ENCODE measurements at regions not wholly inside any gene's neighbourhood (a gene's known extent, or its start where the extent isn't known, plus 50 kb on each side); places are given as distances from the start of the nearest gene placed in this dataset.

GRCh38 chr19:56917529-56917928, 77.0 kb upstream of the PEG3 start:
- no peak overlapping the region for H3K9ac ChIP-seq (ENCODE audit: insufficient read depth in 1 of 2, low read depth in 2 of 2, low read length in 2 of 2)
- BruUV-seq (replicated peaks): no TSS peak
- DNase-seq (ENCODE audit: extremely low read depth in 1 of 4, low spot score in 3 of 4): no peak
- H2AFZ ChIP-seq (ENCODE audit: low read depth, low read length): no peak overlapping the region
- POLR2A ChIA-PET: no interaction called here
- H3K27ac ChIP-seq (ENCODE audit: extremely low read depth, low read depth, low read length): no peak overlapping the region
- in situ Hi-C loops (cut with MboI): no loop called here
- WGBS (ENCODE audit: insufficient coverage, low coverage, missing lambda C conversion rate): 0% methylated on average over 6 of the region's 6 CpGs
- H3K9me3 ChIP-seq (replicated peaks; ENCODE audit: control insufficient read depth, insufficient read depth, low read depth, low read length): no peaks in the 10 kb centered on the region
- H3K4me1 ChIP-seq (replicated peaks in 1 of 2; ENCODE audit: control insufficient read depth in 2 of 2, insufficient read depth in 2 of 2, low read length in 2 of 2): no peaks in the 10 kb centered on the region
- FAIRE-seq: no peak
- intact Hi-C loops (cut with micrococcal nuclease): no loop called here
- no peaks in the 10 kb centered on the region for H3K36me3 ChIP-seq (ENCODE audit: control insufficient read depth, insufficient read depth, low read length)
- TF ChIP-seq SAP30 (IDR thresholded peaks at IDR 0.05; ENCODE audit: borderline replicate concordance, insufficient read depth, low read depth, low read length, poor library complexity, severe bottlenecking) (no peak), CTBP1 (IDR thresholded peaks at IDR 0.05; ENCODE audit: borderline replicate concordance) (no peak), STAT5B (CRISPR knock-in tag; IDR thresholded peaks at IDR 0.05) (no peak), CSDE1 (IDR thresholded peaks at IDR 0.05) (no peak), TAF15 (IDR thresholded peaks at IDR 0.05; ENCODE audit: low read depth, low read length) (no peak), USF1 (CRISPR knock-in tag; IDR thresholded peaks at IDR 0.05) (no peak), RB1 (IDR thresholded peaks at IDR 0.05; ENCODE audit: low read depth) (no peak), ETV6 (IDR thresholded peaks at IDR 0.05; ENCODE audit: borderline replicate concordance in 1 of 2, low read depth in 2 of 2, low read length in 1 of 2) (no peak), ETV6 (CRISPR knock-in tag; IDR thresholded peaks at IDR 0.05; ENCODE audit: borderline replicate concordance) (no peak), NUFIP1 (IDR thresholded peaks at IDR 0.05; ENCODE audit: partially characterized antibody) (no peak)
- TF ChIP-seq, protein P1, sequence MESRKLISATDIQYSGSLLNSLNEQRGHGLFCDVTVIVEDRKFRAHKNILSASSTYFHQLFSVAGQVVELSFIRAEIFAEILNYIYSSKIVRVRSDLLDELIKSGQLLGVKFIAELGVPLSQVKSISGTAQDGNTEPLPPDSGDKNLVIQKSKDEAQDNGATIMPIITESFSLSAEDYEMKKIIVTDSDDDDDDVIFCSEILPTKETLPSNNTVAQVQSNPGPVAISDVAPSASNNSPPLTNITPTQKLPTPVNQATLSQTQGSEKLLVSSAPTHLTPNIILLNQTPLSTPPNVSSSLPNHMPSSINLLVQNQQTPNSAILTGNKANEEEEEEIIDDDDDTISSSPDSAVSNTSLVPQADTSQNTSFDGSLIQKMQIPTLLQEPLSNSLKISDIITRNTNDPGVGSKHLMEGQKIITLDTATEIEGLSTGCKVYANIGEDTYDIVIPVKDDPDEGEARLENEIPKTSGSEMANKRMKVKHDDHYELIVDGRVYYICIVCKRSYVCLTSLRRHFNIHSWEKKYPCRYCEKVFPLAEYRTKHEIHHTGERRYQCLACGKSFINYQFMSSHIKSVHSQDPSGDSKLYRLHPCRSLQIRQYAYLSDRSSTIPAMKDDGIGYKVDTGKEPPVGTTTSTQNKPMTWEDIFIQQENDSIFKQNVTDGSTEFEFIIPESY (CRISPR knock-in tag; IDR thresholded peaks at IDR 0.05): no peak
- TF ChIP-seq, protein P2, sequence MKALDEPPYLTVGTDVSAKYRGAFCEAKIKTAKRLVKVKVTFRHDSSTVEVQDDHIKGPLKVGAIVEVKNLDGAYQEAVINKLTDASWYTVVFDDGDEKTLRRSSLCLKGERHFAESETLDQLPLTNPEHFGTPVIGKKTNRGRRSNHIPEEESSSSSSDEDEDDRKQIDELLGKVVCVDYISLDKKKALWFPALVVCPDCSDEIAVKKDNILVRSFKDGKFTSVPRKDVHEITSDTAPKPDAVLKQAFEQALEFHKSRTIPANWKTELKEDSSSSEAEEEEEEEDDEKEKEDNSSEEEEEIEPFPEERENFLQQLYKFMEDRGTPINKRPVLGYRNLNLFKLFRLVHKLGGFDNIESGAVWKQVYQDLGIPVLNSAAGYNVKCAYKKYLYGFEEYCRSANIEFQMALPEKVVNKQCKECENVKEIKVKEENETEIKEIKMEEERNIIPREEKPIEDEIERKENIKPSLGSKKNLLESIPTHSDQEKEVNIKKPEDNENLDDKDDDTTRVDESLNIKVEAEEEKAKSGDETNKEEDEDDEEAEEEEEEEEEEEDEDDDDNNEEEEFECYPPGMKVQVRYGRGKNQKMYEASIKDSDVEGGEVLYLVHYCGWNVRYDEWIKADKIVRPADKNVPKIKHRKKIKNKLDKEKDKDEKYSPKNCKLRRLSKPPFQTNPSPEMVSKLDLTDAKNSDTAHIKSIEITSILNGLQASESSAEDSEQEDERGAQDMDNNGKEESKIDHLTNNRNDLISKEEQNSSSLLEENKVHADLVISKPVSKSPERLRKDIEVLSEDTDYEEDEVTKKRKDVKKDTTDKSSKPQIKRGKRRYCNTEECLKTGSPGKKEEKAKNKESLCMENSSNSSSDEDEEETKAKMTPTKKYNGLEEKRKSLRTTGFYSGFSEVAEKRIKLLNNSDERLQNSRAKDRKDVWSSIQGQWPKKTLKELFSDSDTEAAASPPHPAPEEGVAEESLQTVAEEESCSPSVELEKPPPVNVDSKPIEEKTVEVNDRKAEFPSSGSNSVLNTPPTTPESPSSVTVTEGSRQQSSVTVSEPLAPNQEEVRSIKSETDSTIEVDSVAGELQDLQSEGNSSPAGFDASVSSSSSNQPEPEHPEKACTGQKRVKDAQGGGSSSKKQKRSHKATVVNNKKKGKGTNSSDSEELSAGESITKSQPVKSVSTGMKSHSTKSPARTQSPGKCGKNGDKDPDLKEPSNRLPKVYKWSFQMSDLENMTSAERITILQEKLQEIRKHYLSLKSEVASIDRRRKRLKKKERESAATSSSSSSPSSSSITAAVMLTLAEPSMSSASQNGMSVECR (CRISPR knock-in tag; IDR thresholded peaks at IDR 0.05): no peak
- H4K20me1 ChIP-seq (replicated peaks; ENCODE audit: control insufficient read depth, insufficient read depth, low read length): no peaks in the 10 kb centered on the region
- no peak overlapping the region for H3K4me3 ChIP-seq
- H3K79me2 ChIP-seq (ENCODE audit: control insufficient read depth, insufficient read depth, low read length): no peaks in the 10 kb centered on the region
- CTCF ChIA-PET (ENCODE audit: low intra/inter-chr PET ratio): no interaction called here
- no peaks in the 10 kb centered on the region for H3K9me1 ChIP-seq (ENCODE audit: control insufficient read depth, insufficient read depth, low read length)
- H3K27me3 ChIP-seq (ENCODE audit: control insufficient read depth in 2 of 2, insufficient read depth in 2 of 2, low read length in 2 of 2): no peaks in the 10 kb centered on the region
- no peak overlapping the region for H3K4me2 ChIP-seq (ENCODE audit: insufficient read depth, low read length)
- no peak for ATAC-seq

All from K562 (cell line).